ENCODE measurements at regions not wholly inside any gene's neighbourhood (a gene's known extent, or its start where the extent isn't known, plus 50 kb on each side); places are given as distances from the start of the nearest gene placed in this dataset.

DNA sequence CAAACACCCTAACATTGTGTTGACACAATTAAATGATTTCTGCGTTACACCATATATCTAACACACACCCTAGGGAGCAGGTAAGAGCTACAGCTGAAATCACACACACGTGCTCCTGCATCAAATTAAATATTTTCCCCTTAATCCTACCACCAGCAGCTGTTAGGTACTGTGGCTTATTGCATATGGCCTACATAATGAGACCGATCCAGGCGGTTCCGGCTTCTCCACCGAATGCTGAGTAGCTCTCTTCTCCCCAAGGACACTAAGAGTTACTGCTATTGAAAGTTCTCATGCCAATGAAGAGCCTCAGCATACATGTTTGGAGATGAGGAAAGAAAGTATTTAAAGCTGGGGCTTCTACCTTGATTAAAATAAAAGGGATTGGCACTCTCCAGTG lies 472.2 kb upstream of the STXBP6 start:
- 87% methylated on average over 6 of the region's 6 CpGs for WGBS
- Histone ChIP-seq H3K27ac (ENCODE audit: low read depth) (no peak overlapping the region), H3K4me1 (ENCODE audit: insufficient read depth) (no peaks in the 10 kb centered on the region), H3K4me3 (ENCODE audit: low read depth, low read length) (no peak overlapping the region), H3K36me3 (ENCODE audit: insufficient read depth) (no peaks in the 10 kb centered on the region)
- no peak for DNase-seq (ENCODE audit: extremely low spot score)

DNA sequence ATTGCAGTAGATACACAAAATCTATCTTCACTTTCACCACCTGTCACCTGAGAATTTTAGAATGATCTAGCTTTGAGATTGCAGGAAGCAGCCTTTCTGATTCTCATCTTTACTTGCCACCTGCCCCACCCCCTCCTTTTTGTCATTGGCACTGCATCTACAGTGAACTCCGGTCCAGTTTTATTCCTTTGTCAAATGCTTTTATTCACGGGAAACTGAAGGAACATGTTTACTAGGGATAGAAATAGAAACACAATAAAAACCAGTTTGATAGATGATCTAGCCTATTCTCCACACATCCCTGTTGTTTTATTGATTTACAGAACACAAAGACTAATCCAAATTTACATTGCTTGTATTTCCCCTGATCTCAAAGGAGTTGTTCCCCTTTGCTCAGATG lies 471.7 kb upstream of the STXBP6 start:
- no peak overlapping the region for H3K4me3 ChIP-seq (ENCODE audit: low read depth, low read length)
- WGBS, result 61% methylated on average over 2 of the region's 2 CpGs
- no peak overlapping the region for H3K27ac ChIP-seq (ENCODE audit: low read depth)
- H3K36me3 ChIP-seq (ENCODE audit: insufficient read depth), result no peaks in the 10 kb centered on the region
- H3K4me1 ChIP-seq (ENCODE audit: insufficient read depth), result no peaks in the 10 kb centered on the region
- no peak for DNase-seq (ENCODE audit: extremely low spot score)

DNA sequence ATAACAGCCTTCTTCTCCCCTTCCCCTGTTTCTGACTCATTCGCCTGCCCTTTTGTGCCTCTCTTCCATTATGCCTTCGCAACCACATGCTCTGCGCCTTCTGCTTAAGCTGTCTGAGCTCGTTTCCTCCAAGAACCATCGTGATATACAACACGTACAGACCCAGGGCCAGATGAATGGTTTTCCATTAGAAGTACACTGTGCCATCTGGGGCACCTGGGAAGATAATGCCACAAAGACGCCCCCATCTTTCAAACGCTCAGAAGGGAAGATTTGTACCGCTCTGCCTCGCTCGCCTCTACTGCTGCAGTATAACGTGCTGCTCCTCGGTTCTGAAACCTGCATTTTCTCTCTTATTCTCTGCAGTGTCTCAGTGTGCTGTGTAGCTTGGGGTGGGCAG lies 470.9 kb upstream of the STXBP6 start:
- 87% methylated on average over 13 of the region's 13 CpGs for WGBS

DNA sequence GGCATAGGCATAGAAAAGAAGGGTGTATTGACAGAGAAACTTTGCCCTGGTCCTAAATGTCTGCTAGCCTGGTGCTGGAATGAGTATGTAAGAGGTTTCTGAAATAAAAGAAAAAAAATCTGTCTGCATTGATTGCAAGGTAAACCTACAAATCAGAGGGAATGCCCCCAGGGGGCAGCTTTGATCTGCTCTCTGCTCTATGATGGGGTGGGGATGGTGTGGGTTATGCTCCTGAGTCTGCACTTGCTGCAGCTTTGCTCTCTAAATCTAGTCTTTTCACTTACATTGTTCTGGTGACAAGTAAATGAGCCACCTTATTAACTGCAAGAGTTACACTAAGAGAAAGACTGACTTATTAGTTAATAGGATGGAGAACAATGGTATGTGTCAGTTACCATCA lies 468.4 kb upstream of the STXBP6 start:
- Histone ChIP-seq H3K27ac (ENCODE audit: low read depth) (no peak overlapping the region), H3K4me1 (ENCODE audit: insufficient read depth) (no peaks in the 10 kb centered on the region), H3K36me3 (ENCODE audit: insufficient read depth) (no peaks in the 10 kb centered on the region), H3K4me3 (ENCODE audit: low read depth, low read length) (no peak overlapping the region)
- no peak for DNase-seq (ENCODE audit: extremely low spot score)

More for the DNA sequence above, 470.9 kb upstream of the STXBP6 start:
- no peak for DNase-seq (ENCODE audit: extremely low spot score)
- H3K27ac ChIP-seq (ENCODE audit: low read depth), result no peak overlapping the region
- no peaks in the 10 kb centered on the region for H3K36me3 ChIP-seq (ENCODE audit: insufficient read depth)
- no peak overlapping the region for H3K4me3 ChIP-seq (ENCODE audit: low read depth, low read length)
- no peaks in the 10 kb centered on the region for H3K4me1 ChIP-seq (ENCODE audit: insufficient read depth)

DNA sequence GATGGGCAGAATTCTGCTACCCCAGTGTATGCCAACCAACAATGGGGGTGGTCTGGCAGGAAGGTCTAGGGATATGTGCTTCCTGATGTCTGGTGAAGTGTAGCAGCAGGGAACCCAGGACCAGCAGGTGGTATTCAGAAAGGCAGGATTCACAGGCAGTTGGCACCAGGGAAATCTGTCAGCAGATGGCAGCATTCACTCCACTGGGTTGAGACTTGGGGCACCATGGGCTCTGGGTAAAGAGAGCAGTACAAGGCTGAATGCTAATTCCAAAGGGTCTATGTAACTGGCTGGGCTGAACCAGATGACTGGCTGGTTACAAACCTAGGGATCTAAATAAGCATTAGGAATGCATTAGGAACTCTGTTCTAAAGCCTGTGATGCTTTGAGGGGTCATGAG lies 466.9 kb upstream of the STXBP6 start:
- H3K36me3 ChIP-seq (ENCODE audit: insufficient read depth), result no peaks in the 10 kb centered on the region

DNA sequence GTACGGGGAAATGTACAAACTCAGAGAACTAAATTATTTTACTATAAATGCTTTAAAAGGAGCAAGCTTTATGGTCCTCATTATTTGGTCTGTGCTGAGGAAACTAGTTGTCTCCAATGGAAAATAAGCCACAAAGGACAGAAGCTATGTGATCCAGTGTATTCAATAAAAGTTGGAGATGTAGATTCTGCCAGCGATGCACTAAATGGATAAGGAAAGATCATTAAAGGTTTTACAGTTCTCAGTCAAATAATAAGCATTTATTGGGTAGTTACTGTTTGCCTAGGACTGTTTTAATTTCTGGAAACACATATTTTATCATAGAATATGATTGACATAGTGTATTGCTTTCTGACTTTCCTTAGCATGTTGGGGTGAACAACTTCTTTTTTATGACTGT lies 458.9 kb upstream of the STXBP6 start:
- Histone ChIP-seq H3K4me3 (ENCODE audit: low read depth, low read length) (no peak overlapping the region), H3K27ac (ENCODE audit: low read depth) (no peak overlapping the region), H3K36me3 (ENCODE audit: insufficient read depth) (no peaks in the 10 kb centered on the region), H3K4me1 (ENCODE audit: insufficient read depth) (no peaks in the 10 kb centered on the region)
- no peak for DNase-seq (ENCODE audit: extremely low spot score)
- 84% methylated on average over 2 of the region's 2 CpGs for WGBS

More for the DNA sequence above, 466.9 kb upstream of the STXBP6 start:
- no peaks in the 10 kb centered on the region for H3K4me1 ChIP-seq (ENCODE audit: insufficient read depth)
- no peak overlapping the region for H3K27ac ChIP-seq (ENCODE audit: low read depth)
- DNase-seq (ENCODE audit: extremely low spot score), result no peak
- H3K4me3 ChIP-seq (ENCODE audit: low read depth, low read length), result no peak overlapping the region

DNA sequence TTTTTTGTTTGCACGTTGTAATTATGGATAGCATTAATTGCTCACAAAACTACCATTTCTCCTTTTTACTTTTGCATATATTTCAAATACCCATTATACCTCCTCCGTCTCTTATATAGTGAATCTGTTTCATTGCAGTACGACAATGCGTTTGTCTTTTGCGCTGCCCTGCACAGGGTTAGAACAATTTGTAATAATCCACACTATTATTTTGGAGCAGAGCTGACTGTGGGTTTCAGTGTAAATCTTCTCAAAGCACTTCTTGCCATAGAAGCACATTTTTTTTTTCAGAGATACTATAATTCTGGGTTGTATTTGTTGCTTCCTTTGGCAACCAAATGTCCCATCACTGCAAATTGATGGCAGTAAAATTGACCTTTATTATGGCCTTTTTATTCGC lies 451.8 kb upstream of the STXBP6 start:
- no peaks in the 10 kb centered on the region for H3K36me3 ChIP-seq (ENCODE audit: insufficient read depth)
- no peak overlapping the region for H3K4me3 ChIP-seq (ENCODE audit: low read depth, low read length)
- no peak for DNase-seq (ENCODE audit: extremely low spot score)
- H3K27ac ChIP-seq (ENCODE audit: low read depth), result no peak overlapping the region
- 87% methylated on average over 6 of the region's 6 CpGs for WGBS
- H3K4me1 ChIP-seq (ENCODE audit: insufficient read depth), result no peaks in the 10 kb centered on the region

DNA sequence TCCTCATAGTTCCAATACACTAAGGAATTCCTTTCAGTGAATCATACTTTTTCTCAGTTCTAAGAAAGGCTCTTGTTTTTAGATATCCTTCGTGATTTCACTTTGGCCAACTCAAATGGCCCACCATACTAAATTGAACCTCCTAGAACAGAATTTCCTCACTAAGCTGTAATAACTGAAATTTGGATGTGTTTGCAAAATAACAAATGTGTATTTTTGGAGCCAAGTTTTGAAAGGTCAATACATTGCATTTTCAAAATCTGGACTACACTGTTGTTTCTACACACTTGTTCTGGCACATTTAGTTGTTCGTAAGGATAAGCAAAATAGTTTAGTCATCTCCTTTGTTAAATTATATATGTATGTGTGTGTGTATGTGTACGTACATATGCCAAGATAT lies 439.0 kb upstream of the STXBP6 start:
- 78% methylated on average over 3 of the region's 3 CpGs for WGBS
- no peaks in the 10 kb centered on the region for H3K36me3 ChIP-seq (ENCODE audit: insufficient read depth)
- DNase-seq (ENCODE audit: extremely low spot score), result no peak
- no peak overlapping the region for H3K4me3 ChIP-seq (ENCODE audit: low read depth, low read length)
- H3K4me1 ChIP-seq (ENCODE audit: insufficient read depth), result no peaks in the 10 kb centered on the region
- no peak overlapping the region for H3K27ac ChIP-seq (ENCODE audit: low read depth)

DNA sequence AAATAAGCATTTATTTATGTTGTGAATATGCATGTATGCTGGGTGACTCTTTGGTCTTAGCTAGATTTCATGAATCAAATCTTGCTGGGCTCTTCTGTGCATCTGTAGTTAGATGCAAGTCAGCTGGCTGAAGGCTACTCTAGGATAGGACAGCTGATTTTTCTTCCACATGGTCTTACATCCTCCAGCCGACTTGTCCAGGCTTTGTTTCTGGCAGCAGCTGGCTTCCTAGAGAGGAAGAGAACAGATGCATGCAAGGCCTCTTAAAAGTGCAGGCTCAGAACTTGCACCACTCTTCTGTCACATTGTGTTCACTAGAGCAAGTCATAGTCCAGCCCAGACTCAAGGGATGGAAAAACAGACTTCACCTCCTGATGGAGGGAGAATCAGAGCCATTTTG lies 435.4 kb upstream of the STXBP6 start:
- Histone ChIP-seq H3K4me3 (ENCODE audit: low read depth, low read length) (no peak overlapping the region), H3K4me1 (ENCODE audit: insufficient read depth) (no peaks in the 10 kb centered on the region), H3K27ac (ENCODE audit: low read depth) (no peak overlapping the region), H3K36me3 (ENCODE audit: insufficient read depth) (no peaks in the 10 kb centered on the region)
- WGBS, result 22% methylated on average over 1 of the region's 1 CpG
- no peak for DNase-seq (ENCODE audit: extremely low spot score)

DNA sequence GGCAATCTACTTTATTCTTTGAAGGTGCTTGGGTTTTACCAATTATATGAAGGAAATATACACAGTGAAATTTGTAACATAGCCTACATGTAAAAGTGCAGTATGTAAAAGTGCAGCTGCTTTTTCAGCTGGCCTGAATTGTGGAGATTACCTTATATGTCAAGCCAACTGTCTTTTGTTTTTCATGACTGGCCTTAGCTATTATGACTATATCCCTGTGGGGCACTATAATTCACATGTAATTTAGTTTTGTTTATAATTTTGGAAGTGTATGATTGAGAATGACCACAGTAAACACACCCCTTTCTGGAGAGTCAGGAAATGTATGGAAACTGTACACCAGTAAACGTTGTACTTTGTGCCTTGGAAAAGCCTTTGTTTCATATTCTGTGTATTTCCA lies 435.0 kb upstream of the STXBP6 start:
- no peaks in the 10 kb centered on the region for H3K36me3 ChIP-seq (ENCODE audit: insufficient read depth)
- DNase-seq (ENCODE audit: extremely low spot score), result no peak
- H3K27ac ChIP-seq (ENCODE audit: low read depth), result no peak overlapping the region
- no peak overlapping the region for H3K4me3 ChIP-seq (ENCODE audit: low read depth, low read length)
- 23% methylated on average over 1 of the region's 1 CpG for WGBS
- H3K4me1 ChIP-seq (ENCODE audit: insufficient read depth), result no peaks in the 10 kb centered on the region

DNA sequence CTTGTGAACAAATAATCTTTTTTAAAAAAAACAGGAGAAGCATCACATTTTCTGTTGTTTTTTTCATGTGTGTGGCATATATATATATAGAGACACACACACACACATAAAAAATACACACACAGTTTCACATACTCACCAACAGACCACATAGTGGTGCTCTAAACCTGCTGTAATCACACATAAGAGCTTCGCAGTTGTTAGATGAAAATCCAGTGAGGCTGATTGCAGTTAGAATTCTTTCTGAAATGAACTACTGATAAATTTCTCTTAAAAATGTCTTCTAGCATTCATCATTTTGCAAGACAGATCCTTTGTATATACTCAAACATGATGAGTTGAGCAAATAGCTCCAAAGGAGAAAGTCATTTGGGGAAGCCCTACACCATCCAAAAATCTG lies 434.3 kb upstream of the STXBP6 start:
- no peak overlapping the region for H3K4me3 ChIP-seq (ENCODE audit: low read depth, low read length)
- H3K27ac ChIP-seq (ENCODE audit: low read depth), result no peak overlapping the region
- H3K36me3 ChIP-seq (ENCODE audit: insufficient read depth), result no peaks in the 10 kb centered on the region
- no peaks in the 10 kb centered on the region for H3K4me1 ChIP-seq (ENCODE audit: insufficient read depth)
- WGBS, result 48% methylated on average over 1 of the region's 1 CpG
- DNase-seq (ENCODE audit: extremely low spot score), result no peak

DNA sequence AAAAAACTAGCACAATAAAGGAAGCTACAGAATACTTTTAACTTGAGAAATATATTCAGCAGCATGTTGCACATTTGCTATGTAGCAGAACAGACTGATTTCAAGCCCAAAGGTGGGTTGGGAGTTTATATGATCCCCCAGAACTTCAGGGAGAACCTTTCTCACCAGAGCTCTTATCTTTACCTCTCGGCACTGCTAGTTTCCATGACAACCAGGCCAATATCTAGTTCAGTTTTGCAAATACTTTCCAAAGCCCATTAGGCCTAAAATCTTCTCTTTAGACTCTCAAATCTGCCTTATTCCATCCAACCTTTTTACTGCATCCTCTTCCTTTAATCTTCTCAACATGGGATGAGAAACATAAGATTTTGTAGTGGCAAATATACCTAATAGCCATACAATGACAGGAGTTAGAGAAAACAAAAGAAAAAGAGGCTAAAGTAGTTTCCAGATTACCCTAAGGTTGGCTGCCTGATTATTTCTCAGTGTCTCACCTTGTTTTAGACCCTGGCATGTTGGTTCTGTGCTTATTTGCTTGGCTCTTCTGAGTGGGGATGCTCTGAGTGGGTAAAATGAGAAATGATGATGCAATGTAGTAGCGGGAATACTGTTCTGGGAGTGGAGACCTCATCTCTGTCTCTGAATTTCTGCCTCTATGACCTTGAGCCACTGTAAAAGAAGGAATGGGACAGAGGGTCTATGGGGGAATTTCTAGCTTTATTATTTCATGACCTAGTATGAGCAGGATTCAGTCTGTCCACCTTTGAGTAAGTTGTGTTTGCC lies 427.6 kb upstream of the STXBP6 start:
- no peak for DNase-seq (ENCODE audit: extremely low spot score)
- WGBS, result 70% methylated on average over 2 of the region's 2 CpGs
- H3K36me3 ChIP-seq (ENCODE audit: insufficient read depth), result no peaks in the 10 kb centered on the region
- no peak overlapping the region for H3K27ac ChIP-seq (ENCODE audit: low read depth)
- no peaks in the 10 kb centered on the region for H3K4me1 ChIP-seq (ENCODE audit: insufficient read depth)
- H3K4me3 ChIP-seq (ENCODE audit: low read depth, low read length), result no peak overlapping the region

DNA sequence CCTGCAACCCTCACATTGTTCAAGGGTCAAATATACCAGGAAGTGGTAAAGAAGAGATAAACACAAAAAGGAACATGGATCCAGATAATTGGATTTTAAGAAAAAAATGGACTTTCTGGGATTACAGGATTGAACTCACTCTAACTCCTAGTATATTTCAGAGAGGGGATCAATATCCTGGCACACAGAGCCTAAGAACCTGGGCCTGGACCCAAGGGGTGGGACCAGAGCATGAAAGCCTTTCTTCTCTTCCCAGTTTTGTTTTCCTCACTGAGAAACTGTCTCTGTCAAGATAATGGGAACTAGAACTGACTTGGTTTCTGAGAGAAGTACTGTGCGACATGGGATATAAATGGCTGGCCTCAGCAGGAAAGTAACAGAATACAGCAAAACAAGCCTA lies 422.8 kb upstream of the STXBP6 start:
- Histone ChIP-seq H3K4me3 (ENCODE audit: low read depth, low read length) (no peak overlapping the region), H3K27ac (ENCODE audit: low read depth) (no peak overlapping the region), H3K36me3 (ENCODE audit: insufficient read depth) (no peaks in the 10 kb centered on the region), H3K4me1 (ENCODE audit: insufficient read depth) (no peaks in the 10 kb centered on the region)
- 96% methylated on average over 1 of the region's 1 CpG for whole genome bisulfite sequencing
- DNase-seq (ENCODE audit: extremely low spot score), result no peak

DNA sequence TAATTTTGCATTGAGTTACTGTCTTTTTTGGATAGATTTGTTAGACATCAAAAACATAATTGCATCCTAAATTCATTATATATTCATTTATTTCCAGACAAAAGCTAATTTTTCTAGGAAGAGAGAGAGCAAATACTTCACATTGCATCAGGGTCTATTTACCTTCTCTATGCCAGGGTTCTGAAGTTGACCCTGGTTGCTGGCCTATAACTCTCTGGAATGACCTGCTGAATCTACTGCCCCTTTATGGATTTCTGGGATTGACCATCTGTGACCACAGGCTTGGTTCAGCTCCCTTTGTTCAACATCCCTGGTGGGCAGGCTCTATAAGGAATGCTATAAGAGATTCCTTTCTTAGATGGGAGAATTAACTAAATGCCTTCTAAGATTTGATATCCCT lies 414.8 kb upstream of the STXBP6 start:
- no peaks in the 10 kb centered on the region for H3K4me1 ChIP-seq (ENCODE audit: insufficient read depth)
- H3K4me3 ChIP-seq (ENCODE audit: low read depth, low read length), result no peak overlapping the region
- no peak overlapping the region for H3K27ac ChIP-seq (ENCODE audit: low read depth)
- DNase-seq (ENCODE audit: extremely low spot score), result no peak
- no peaks in the 10 kb centered on the region for H3K36me3 ChIP-seq (ENCODE audit: insufficient read depth)

DNA sequence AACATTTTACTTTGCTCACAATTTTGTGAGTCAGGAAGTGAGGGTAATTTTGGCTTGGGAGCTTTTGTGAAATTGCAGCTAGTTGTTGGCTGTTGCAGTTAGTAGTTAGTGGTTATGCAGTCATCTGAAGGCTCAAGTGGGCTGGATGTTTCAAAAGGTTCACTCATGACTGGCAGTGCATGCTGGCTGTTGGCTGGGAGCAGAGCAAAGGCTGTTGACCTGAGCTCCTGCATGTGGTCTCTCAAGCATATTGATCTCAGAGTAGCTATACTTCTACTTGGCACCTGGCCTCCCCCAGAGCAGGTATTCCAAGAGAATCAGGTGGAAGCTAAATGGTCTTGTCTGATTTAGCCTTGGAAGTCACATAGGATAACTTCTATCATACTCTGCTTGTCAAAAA lies 414.1 kb upstream of the STXBP6 start:
- no peak for DNase-seq (ENCODE audit: extremely low spot score)
- Histone ChIP-seq H3K36me3 (ENCODE audit: insufficient read depth) (no peaks in the 10 kb centered on the region), H3K4me3 (ENCODE audit: low read depth, low read length) (no peak overlapping the region), H3K4me1 (ENCODE audit: insufficient read depth) (no peaks in the 10 kb centered on the region), H3K27ac (ENCODE audit: low read depth) (no peak overlapping the region)
